T47D (cell line): ENCODE measurements at regions not wholly inside any gene's neighbourhood (a gene's known extent, or its start where the extent isn't known, plus 50 kb on each side); places are given as distances from the start of the nearest gene placed in this dataset.
A peak's percentile ranks its signal among the peaks of the same experiment; 100 is the strongest.

Source experiments
- DNase-seq, 2 experiments: peaks; one replicate each; pipeline versions ENCODE4 v3.0.0 to v3.0.0-alpha.2; 2011 to 2012; ENCODE audit warnings: low read depth in 1 of 2, low spot score in 1 of 2
- JUND ChIP-seq: IDR thresholded peaks from 2 replicates; pipeline ENCODE4 v1.6.1; 2012; ENCODE audit warnings: low read depth
- in situ Hi-C: cut with HindIII; loops from 2 replicates; pipeline ENCODE4 v1.10.0; 2016; ENCODE audit warnings: low sequenced_read_pairs, low pct_unique_long_range_greater_than_20kb

DNA sequence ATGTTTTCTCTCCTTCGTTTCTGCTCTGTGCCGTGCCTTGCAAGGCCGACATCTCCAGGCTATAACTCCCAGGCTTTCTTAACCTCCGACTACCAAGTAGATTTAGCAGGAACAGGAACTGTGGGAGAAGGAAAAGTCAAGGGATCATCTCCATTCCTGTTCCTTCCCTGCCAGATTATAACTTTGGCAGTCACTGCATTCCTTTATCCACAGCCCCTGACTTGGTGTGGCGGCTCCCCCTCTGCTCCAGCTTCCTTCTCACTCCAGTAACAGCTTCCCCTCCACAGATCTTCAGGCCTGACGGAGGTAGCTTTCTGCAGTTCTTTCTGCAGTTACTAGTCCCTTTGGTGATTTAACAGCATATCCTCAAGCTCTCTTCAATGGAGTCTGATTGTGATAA lies 234.6 kb upstream of the MON1B start:
- DNase-seq: no peak
- in situ Hi-C loops: no loop called here
- TF ChIP-seq JUND: no peak

DNA sequence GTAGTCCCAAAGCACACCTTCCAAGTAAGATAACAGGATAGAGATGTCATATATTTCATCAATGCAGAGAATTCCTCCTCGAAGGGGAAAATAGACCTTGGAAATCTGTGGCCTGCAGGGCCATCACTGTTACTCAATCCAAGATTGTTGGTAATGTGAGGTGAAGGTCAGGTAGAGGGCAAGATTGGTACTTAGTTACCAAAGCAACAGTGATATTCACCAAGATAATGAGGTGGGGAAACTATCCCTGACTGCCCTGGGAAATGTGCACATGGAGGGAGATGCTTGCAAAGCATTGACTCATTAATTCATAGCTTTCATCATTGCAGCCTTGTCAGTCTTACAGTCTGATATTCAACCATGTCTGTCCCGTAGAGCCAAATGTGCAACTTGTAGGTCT lies 234.1 kb upstream of the MON1B start:
- no peak for DNase-seq
- in situ Hi-C loops: no loop called here
- TF ChIP-seq JUND: no peak

DNA sequence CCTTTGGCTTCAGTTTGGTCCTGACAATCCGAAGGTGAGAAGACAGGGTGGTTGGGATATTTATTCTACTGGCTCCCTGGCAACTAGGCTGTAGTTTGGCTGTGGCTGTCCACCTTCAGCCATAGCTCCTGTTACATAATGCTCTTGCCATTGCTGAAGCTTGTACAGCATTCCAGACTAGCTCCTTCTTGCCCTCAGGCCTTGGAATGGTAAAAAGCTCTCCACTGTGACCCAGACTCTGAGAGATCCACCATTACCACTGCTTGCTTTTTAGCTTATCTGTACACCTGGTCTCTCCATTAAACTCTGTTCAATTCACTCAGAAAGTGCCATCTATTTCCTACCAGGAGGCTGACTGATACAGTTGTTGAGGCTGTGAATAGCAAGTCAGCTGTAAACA lies 231.8 kb upstream of the MON1B start:
- TF ChIP-seq JUND: no peak
- DNase-seq: peak in 1 of 2 experiments; percentile 28
- in situ Hi-C loops: no loop called here

- DNase-seq: no peak
- in situ Hi-C loops: no loop called here
- TF ChIP-seq JUND: no peak
Measured at GRCh38 chr16:76963614-76964315, 227.2 kb upstream of the MON1B start.

DNA sequence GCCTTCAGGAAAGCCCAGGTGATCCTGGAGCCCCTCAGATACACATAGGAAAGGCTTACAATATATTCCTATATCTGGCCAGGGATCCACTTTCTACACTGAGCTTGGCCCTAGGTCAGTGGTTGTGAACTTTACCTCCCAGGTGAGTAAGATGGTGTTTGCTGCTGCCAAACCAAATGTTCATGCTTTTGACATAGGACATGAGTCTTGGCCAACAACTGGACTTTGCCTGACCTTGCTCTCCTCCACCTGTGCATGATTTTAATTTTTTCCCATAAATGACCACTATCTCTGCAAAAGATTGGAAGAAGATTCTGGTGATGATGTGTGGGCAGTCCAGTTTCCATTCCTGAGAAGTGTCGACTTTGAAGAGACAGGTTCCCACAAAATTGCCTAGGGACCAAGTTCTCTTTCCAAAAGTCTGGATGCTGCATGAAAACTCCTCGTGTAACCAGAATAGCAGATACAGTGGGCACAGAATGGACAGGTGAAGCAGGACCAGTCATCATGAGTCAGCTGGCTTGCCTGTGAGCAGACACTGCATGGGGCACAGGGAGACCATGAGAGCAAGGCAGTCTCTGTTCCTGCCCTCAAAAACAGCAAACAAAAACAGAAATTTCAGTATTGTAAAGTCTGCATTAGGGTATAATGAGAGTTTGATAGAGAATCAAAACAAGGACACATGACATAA lies 226.4 kb upstream of the MON1B start:
- no peak for DNase-seq
- TF ChIP-seq JUND: no peak
- in situ Hi-C loops: no loop called here

GRCh38 chr16:76970087-76970744 lies 220.8 kb upstream of the MON1B start:
- DNase-seq: no peak
- in situ Hi-C loops: no loop called here
- no peak for TF ChIP-seq JUND

- in situ Hi-C loops: no loop called here
- TF ChIP-seq JUND: no peak
- DNase-seq: no peak
Measured at GRCh38 chr16:76970745-76971099, 220.3 kb upstream of the MON1B start.

DNA sequence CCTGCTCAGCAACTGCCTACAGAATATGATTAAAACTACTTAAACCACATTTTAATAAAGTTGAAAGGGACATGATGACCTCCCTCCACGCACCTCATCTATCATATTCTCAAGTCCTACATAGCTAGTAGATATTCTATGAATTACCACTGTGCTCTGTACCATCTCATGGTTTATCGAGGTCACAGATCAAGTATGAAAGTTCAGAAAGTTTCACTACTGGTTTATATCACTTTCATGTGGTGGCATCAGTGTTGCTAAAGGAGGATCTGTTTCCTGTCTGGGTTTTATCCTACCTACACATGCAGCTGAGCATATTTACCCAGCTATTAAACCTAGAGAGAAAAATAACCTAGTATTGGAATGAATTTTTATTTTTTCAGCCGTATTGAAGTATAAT lies 214.9 kb upstream of the MON1B start:
- no peak for TF ChIP-seq JUND
- no peak for DNase-seq
- in situ Hi-C loops: no loop called here

DNA sequence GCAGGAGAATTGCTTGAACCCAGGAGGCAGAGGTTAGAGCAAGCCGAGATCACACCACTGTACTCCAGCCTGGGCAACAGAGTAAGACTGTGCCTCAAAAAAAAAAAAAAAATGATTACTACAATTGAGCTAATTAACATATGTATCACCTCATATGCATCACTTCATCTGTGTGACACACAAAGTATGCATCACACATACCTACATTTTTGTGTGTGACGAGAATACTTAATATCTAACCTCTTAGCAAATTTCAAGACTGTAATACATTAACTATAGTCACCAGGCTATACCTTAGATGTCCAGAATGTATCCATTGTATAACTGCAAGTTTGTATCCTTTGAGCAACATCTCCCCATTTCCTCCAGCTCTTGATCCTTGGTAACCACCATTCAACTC lies 214.2 kb upstream of the MON1B start:
- in situ Hi-C loops: no loop called here
- TF ChIP-seq JUND: no peak
- DNase-seq: no peak

DNA sequence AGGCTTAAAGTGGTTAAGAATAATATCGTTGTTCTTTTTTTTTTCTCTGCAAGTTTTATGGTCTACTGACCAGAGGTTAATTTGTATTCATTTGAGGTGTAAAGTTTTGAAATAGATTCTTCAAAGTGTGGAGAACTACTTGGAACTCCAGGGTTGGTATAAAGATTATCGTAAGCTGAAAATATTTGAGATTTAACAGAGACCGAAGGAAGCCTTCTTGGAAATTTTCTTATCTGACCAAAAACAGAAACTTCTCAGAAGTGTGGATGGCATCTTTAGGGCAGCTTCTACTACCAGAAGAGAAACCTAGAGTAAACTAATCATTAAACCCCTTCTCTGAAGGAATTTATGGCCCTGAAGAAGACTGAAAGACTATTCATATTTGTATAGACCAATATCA lies 206.8 kb upstream of the MON1B start:
- in situ Hi-C loops: no loop called here
- TF ChIP-seq JUND: no peak
- DNase-seq: no peak

- DNase-seq: no peak
- no peak for TF ChIP-seq JUND
- in situ Hi-C loops: no loop called here
Measured at GRCh38 chr16:76985392-76986045, 205.5 kb upstream of the MON1B start.

GRCh38 chr16:76988526-76988925 lies 202.5 kb upstream of the MON1B start:
- TF ChIP-seq JUND: no peak
- in situ Hi-C loops: no loop called here
- no peak for DNase-seq

DNA sequence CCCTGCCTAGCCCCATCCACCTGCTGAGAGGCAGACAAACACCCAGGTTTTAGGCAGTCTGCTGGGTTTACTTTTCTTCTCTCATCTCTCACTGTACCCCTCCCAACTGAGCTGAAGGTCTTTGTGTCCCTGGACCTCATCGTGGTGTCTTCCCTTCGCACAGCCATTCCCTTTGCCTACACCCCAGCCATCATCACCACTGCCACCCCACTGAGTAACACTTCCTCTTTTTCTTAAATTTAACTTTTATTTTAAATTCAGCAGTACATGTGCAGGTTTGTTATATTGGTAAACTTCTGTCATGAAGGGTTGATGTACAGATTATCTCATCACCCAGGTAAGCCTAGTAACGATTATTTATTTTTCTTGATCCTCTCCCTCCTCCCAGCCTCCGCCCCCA lies 188.3 kb upstream of the MON1B start:
- TF ChIP-seq JUND: no peak
- in situ Hi-C loops: no loop called here
- no peak for DNase-seq
